Lung (tissue), 11 donors: ENCODE measurements at regions not wholly inside any gene's neighbourhood (a gene's known extent, or its start where the extent isn't known, plus 50 kb on each side); places are given as distances from the start of the nearest gene placed in this dataset.

Experiments used
- ATAC-seq: fragments of 200-7000 bp; cut with Tn5 transposase; one replicate; pipeline ENCODE4 v1.9.1; 2020; ENCODE audit warnings: moderate number of reproducible peaks; ENCODE audit not compliant: insufficient read depth, low FRiP score
- DNase-seq, 3 donors: peaks; one replicate each; pipeline ENCODE4 v3.0.0-alpha.2; 2013 to 2017
- H3K27ac ChIP-seq, 2 donors: one replicate each; pipeline ENCODE4 v1.5.1; 2013; ENCODE audit warnings: mild to moderate bottlenecking in 2 of 2, moderate library complexity in 2 of 2, control low read depth in 1 of 2, inconsistent platforms in 1 of 2, low read depth in 1 of 2, low read length in 1 of 2
- H3K27me3 ChIP-seq, 3 donors: one replicate each; pipeline ENCODE4 v1.5.1; 2013; ENCODE audit warnings: low read length in 2 of 3; ENCODE audit not compliant: control insufficient read depth in 3 of 3, insufficient read depth in 3 of 3
- H3K36me3 ChIP-seq, 4 donors: one replicate each; pipeline ENCODE4 v1.5.1; 2013; ENCODE audit warnings: low read length in 4 of 4, mild to moderate bottlenecking in 1 of 4, moderate library complexity in 1 of 4; ENCODE audit not compliant: control insufficient read depth in 4 of 4, insufficient read depth in 4 of 4
- H3K4me1 ChIP-seq, 5 donors: one replicate each; pipeline ENCODE4 v1.5.1; 2013; ENCODE audit warnings: low read length in 5 of 5, mild to moderate bottlenecking in 2 of 5, moderate library complexity in 1 of 5; ENCODE audit not compliant: control insufficient read depth in 5 of 5, insufficient read depth in 5 of 5
- H3K4me3 ChIP-seq: one replicate; pipeline ENCODE4 v1.5.1; 2013; ENCODE audit warnings: mild to moderate bottlenecking, control low read depth, moderate library complexity
- H3K9ac ChIP-seq, 2 donors: one replicate each; pipeline ENCODE4 v1.5.1; 2013; ENCODE audit warnings: low read length in 2 of 2, control low read depth in 1 of 2; ENCODE audit not compliant: insufficient read depth in 1 of 2
- H3K9me3 ChIP-seq, 4 donors: one replicate each; pipeline ENCODE4 v1.5.1; 2013; ENCODE audit warnings: low read length in 3 of 4, mild to moderate bottlenecking in 1 of 4, moderate library complexity in 1 of 4; ENCODE audit not compliant: control insufficient read depth in 4 of 4, insufficient read depth in 3 of 4
- CTCF ChIP-seq: IDR thresholded peaks from 2 replicates; pipeline ENCODE4 v1.5.1; 2012; ENCODE audit warnings: mild to moderate bottlenecking; ENCODE audit errors: control extremely low read depth, extremely low read depth
- WGBS, 2 donors: extraction: QIAGEN DNeasy Blood & Tissue Kit; methylation state at CpG; one replicate each; pipeline ENCODE4 v1.1.7; 2013; 5-methylcytosine and 5-hydroxymethylcytosine counted together
- donor health status: control.
- donor health status: control.
- donor health status: Bipolar disorder and iron deficiency.
- donor health status: healthy.
- donor health status: DM: yes; HTN: yes; CAD: no.

GRCh38 chr17:36661047-36661666, 59.8 kb downstream of the MRM1 start:
- 35 to 58% methylated on average over 21 of the region's 21 CpGs for WGBS, 2 donors
- H3K36me3 ChIP-seq, result no peaks in the 10 kb centered on the region
- peaks cover 0 to 50% (median 14%) of the 10 kb centered on the region in 3 donors for H3K27me3 ChIP-seq

GRCh38 chr17:36661688-36662087, 60.3 kb downstream of the MRM1 start:
- WGBS, 2 donors, result 87 to 92% methylated on average over 9 of the region's 9 CpGs
- peaks cover 0 to 4% (median 2%) of the 10 kb centered on the region in 5 donors for H3K4me1 ChIP-seq
- TF ChIP-seq CTCF, result no peak
- peaks cover 0 to 3% (median 0%) of the 10 kb centered on the region in 4 donors for H3K9me3 ChIP-seq
- DNase-seq, result no peak
- no peak overlapping the region for H3K4me3 ChIP-seq
- no peak for ATAC-seq
- no peak overlapping the region for H3K27ac ChIP-seq
- no peaks in the 10 kb centered on the region for H3K36me3 ChIP-seq
- peaks cover 0 to 49% (median 14%) of the 10 kb centered on the region in 3 donors for H3K27me3 ChIP-seq
- no peak overlapping the region for H3K9ac ChIP-seq

More at GRCh38 chr17:36661047-36661666, 59.8 kb downstream of the MRM1 start:
- peak in 2 of 3 donors; percentile 21 to 29 for DNase-seq
- no peak for TF ChIP-seq CTCF
- no peak overlapping the region for H3K4me3 ChIP-seq
- no peak for ATAC-seq
- peaks cover 0 to 4% (median 2%) of the 10 kb centered on the region in 5 donors for H3K4me1 ChIP-seq
- peaks cover 0 to 3% (median 0%) of the 10 kb centered on the region in 4 donors for H3K9me3 ChIP-seq
- H3K9ac ChIP-seq, result no peak overlapping the region
- no peak overlapping the region for H3K27ac ChIP-seq

GRCh38 chr17:36665417-36665816, 64.0 kb downstream of the MRM1 start:
- Histone ChIP-seq H3K4me3 (no peak overlapping the region), H3K27ac (no peak overlapping the region), H3K4me1 (no peaks in the 10 kb centered on the region), H3K27me3 (peaks cover 0 to 29% (median 9%) of the 10 kb centered on the region in 3 donors), H3K36me3 (no peaks in the 10 kb centered on the region), H3K9ac (no peak overlapping the region), H3K9me3 (peaks cover 0 to 3% (median 0%) of the 10 kb centered on the region in 4 donors)
- no peak for DNase-seq
- TF ChIP-seq CTCF, result no peak
- WGBS, 2 donors, result 69 to 83% methylated on average over 11 of the region's 11 CpGs
- no peak for ATAC-seq

GRCh38 chr17:36667922-36668321, 66.5 kb downstream of the MRM1 start:
- Histone ChIP-seq H3K36me3 (no peaks in the 10 kb centered on the region), H3K27ac (no peak overlapping the region), H3K4me3 (no peak overlapping the region), H3K9ac (no peak overlapping the region), H3K27me3 (peaks cover 0 to 7% (median 0%) of the 10 kb centered on the region in 3 donors), H3K4me1 (no peaks in the 10 kb centered on the region), H3K9me3 (no peaks in the 10 kb centered on the region)
- TF ChIP-seq CTCF, result no peak
- no peak for ATAC-seq
- DNase-seq, result no peak
- WGBS, 2 donors, result 54 to 72% methylated on average over 2 of the region's 2 CpGs
